Spleen (tissue), 11 donors: ENCODE measurements at regions not wholly inside any gene's neighbourhood (a gene's known extent, or its start where the extent isn't known, plus 50 kb on each side); places are given as distances from the start of the nearest gene placed in this dataset.

Experiments used
- DNase-seq: peaks from one replicate; pipeline ENCODE4 v3.0.0-alpha.2; 2020
- H3K27ac ChIP-seq, 8 donors: fragments of 200-600 bp; sonication (generic) in 7 of 8; 1 replicate in 4 of 8; 2 replicates in 4 of 8; pipeline versions ENCODE4 v1.5.0 to v1.8.0; 2016 to 2021; ENCODE audit warnings: inconsistent platforms in 4 of 8, mild to moderate bottlenecking in 4 of 8, moderate library complexity in 1 of 8
- H3K27me3 ChIP-seq, 7 donors: fragments of 200-600 bp; sonication (generic) in 6 of 7; replicated peaks in 1 of 7; 1 replicate in 4 of 7; 2 replicates in 3 of 7; pipeline versions ENCODE4 v1.5.0 to v1.8.0; 2016 to 2021; ENCODE audit warnings: inconsistent platforms in 3 of 7, mild to moderate bottlenecking in 1 of 7
- H3K36me3 ChIP-seq, 6 donors: fragments of 200-600 bp; sonication (generic) in 5 of 6; 1 replicate in 4 of 6; 2 replicates in 2 of 6; pipeline versions ENCODE4 v1.5.0 to v1.8.0; 2016 to 2021; ENCODE audit warnings: inconsistent platforms in 2 of 6
- H3K4me1 ChIP-seq, 6 donors: fragments of 200-600 bp; sonication (generic) in 5 of 6; 1 replicate in 3 of 6; 2 replicates in 3 of 6; pipeline versions ENCODE4 v1.5.0 to v1.8.0; 2016 to 2021; ENCODE audit warnings: inconsistent platforms in 3 of 6
- H3K4me3 ChIP-seq, 8 donors: fragments of 200-600 bp; sonication (generic) in 7 of 8; 1 replicate in 4 of 8; 2 replicates in 4 of 8; pipeline versions ENCODE4 v1.5.0 to v1.8.0; 2016 to 2021; ENCODE audit warnings: inconsistent platforms in 4 of 8, mild to moderate bottlenecking in 4 of 8, moderate library complexity in 2 of 8
- H3K9me3 ChIP-seq, 8 donors: fragments of 200-600 bp; sonication (generic) in 7 of 8; 1 replicate in 4 of 8; 2 replicates in 4 of 8; pipeline versions ENCODE4 v1.5.0 to v1.8.0; 2016 to 2021; ENCODE audit warnings: inconsistent platforms in 4 of 8
- POLR2A ChIP-seq, 3 donors: fragments of 450-650 bp; IDR thresholded peaks; one replicate each; pipeline ENCODE4 v1.5.1; 2017; ENCODE audit warnings: antibody characterized with exemption in 3 of 3, mild to moderate bottlenecking in 1 of 3
- POLR2AphosphoS5 ChIP-seq, 3 donors: sonication (generic); formaldehyde crosslinking; IDR thresholded peaks; one replicate each; pipeline ENCODE4 v1.5.1; 2017; ENCODE audit warnings: antibody characterized with exemption in 3 of 3
- WGBS, 5 donors: extraction: QIAGEN DNeasy Blood & Tissue Kit in 3 of 5; methylation state at CpG; one replicate each; pipeline versions ENCODE4 v1.1.5 to v1.1.7; 2013 to 2018; 5-methylcytosine and 5-hydroxymethylcytosine counted together
- intact Hi-C: fragments of 100-400 bp; cut with DNase I; formaldehyde crosslinking; loops from one replicate; pipeline ENCODE4 v1.15.0; 2023; ENCODE audit warnings: low total_unique reads
- TF ChIP-seq, protein P1 (sequence below), 11 experiments: fragments of 200-600 bp in 7 of 11; fragments of 450-650 bp in 4 of 11; sonication (generic) in 4 of 11; IDR thresholded peaks in 8 of 11; conservative IDR thresholded peaks in 3 of 11; 1 replicate in 7 of 11; 2 replicates in 4 of 11; pipeline versions ENCODE4 v1.4.0 to v1.8.0; 2016 to 2021; ENCODE audit warnings: antibody characterized with exemption in 11 of 11, inconsistent platforms in 4 of 11, mild to moderate bottlenecking in 1 of 11
- donor health status: healthy with polysubstance abuse.
- donor health status: DM: no; HTN: no; CAD: no; lungs with moderate emphysema.
- donor health status: DM: no; HTN: no; CAD: no.
- donor health status: Bipolar disorder and iron deficiency.
- donor health status: healthy.
- donor health status: DM: no; HTN: no; CAD: no.
- donor health status: DM: yes; HTN: yes; CAD: no.

DNA sequence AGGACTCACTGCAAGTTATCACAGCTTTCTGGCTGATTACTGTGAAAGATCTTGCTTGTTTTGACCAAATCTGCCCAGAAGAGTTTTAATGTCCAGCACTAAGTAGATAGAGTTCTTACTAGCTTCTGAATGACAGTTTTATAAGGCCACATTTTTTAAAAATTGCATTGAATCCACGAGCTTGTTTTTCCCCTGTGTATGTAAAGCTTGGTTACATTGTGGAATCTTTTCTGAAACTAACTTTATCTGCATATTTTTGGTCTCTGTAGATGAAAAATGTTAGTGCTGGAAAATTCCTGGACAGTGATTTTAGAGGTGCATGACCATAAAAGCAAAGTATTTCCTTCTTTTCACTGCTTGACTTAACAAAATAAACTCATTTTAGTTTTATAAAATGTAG, 650.3 kb upstream of the FAM241A start:
- no peak overlapping the region for H3K4me3 ChIP-seq
- H3K4me1 ChIP-seq = no peaks in the 10 kb centered on the region
- 29 to 43% (median 32%) methylated on average over 1 of the region's 1 CpG for WGBS, 5 donors
- no peak overlapping the region for H3K27ac ChIP-seq
- H3K36me3 ChIP-seq = no peaks in the 10 kb centered on the region
- H3K27me3 ChIP-seq = no peaks in the 10 kb centered on the region
- H3K9me3 ChIP-seq = no peaks in the 10 kb centered on the region
- intact Hi-C loops = no loop called here
- TF ChIP-seq, protein P1, sequence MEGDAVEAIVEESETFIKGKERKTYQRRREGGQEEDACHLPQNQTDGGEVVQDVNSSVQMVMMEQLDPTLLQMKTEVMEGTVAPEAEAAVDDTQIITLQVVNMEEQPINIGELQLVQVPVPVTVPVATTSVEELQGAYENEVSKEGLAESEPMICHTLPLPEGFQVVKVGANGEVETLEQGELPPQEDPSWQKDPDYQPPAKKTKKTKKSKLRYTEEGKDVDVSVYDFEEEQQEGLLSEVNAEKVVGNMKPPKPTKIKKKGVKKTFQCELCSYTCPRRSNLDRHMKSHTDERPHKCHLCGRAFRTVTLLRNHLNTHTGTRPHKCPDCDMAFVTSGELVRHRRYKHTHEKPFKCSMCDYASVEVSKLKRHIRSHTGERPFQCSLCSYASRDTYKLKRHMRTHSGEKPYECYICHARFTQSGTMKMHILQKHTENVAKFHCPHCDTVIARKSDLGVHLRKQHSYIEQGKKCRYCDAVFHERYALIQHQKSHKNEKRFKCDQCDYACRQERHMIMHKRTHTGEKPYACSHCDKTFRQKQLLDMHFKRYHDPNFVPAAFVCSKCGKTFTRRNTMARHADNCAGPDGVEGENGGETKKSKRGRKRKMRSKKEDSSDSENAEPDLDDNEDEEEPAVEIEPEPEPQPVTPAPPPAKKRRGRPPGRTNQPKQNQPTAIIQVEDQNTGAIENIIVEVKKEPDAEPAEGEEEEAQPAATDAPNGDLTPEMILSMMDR (IDR thresholded peaks at IDR 0.05 in 8 of 11, conservative IDR thresholded peaks at IDR 0.05 in 3 of 11) = no peak
- TF ChIP-seq POLR2AphosphoS5 (IDR thresholded peaks at IDR 0.05) = no peak
- TF ChIP-seq POLR2A (IDR thresholded peaks at IDR 0.05) = no peak
- DNase-seq = no peak

DNA sequence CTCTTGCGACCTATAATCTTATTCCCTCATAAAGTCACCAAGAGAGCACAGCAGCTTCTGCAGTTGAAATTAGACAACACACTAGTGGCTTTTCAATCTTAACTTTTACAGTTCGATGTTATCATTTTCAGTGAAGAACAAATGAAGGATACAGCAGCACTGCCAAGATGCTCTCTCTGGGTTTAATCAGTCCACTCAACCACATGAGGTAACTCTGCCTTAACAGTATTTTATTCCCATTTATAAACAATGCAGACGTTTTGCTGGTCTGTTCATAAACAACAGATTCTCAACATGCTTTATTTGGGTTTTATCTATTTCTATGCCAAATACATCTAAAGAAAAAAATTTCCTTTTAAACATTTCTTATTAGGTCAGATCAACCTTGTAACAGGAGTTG, 646.0 kb upstream of the FAM241A start:
- Histone ChIP-seq H3K36me3 (no peaks in the 10 kb centered on the region), H3K27me3 (no peaks in the 10 kb centered on the region), H3K4me3 (no peak overlapping the region), H3K4me1 (no peaks in the 10 kb centered on the region), H3K27ac (no peak overlapping the region), H3K9me3 (no peaks in the 10 kb centered on the region)
- WGBS, 5 donors = 59 to 81% (median 69%) methylated on average over 3 of the region's 3 CpGs
- TF ChIP-seq, protein P1 (IDR thresholded peaks at IDR 0.05 in 8 of 11, conservative IDR thresholded peaks at IDR 0.05 in 3 of 11) = no peak
- no peak for TF ChIP-seq POLR2A (IDR thresholded peaks at IDR 0.05)
- no peak for TF ChIP-seq POLR2AphosphoS5 (IDR thresholded peaks at IDR 0.05)
- DNase-seq = no peak
- intact Hi-C loops = no loop called here

DNA sequence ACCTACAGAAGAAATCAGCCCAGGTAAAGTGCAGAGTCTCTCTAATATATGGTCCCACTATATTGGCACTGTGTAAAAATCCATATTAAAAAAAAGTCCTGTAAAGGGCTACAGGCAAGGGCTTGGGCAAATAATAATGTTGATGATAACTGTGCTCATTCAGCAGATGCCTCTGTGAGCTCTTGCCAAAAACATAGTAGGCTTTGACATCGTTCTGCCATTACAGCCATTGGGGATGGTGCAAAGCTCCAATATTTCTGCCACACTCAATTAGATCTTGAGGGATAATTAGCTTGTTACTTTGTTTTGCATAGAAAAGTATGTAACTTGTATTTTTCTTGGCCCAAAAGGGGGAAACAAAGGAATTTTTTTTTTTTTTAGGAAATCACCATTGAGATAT, 645.5 kb upstream of the FAM241A start:
- WGBS, 5 donors = 63 to 95% (median 87%) methylated on average over 1 of the region's 1 CpG
- Histone ChIP-seq H3K27me3 (no peaks in the 10 kb centered on the region), H3K4me3 (no peak overlapping the region), H3K27ac (no peak overlapping the region), H3K36me3 (no peaks in the 10 kb centered on the region), H3K9me3 (no peaks in the 10 kb centered on the region), H3K4me1 (no peaks in the 10 kb centered on the region)
- intact Hi-C loops = no loop called here
- DNase-seq = no peak
- TF ChIP-seq, protein P1 (IDR thresholded peaks at IDR 0.05 in 8 of 11, conservative IDR thresholded peaks at IDR 0.05 in 3 of 11) = no peak
- no peak for TF ChIP-seq POLR2A (IDR thresholded peaks at IDR 0.05)
- TF ChIP-seq POLR2AphosphoS5 (IDR thresholded peaks at IDR 0.05) = no peak

DNA sequence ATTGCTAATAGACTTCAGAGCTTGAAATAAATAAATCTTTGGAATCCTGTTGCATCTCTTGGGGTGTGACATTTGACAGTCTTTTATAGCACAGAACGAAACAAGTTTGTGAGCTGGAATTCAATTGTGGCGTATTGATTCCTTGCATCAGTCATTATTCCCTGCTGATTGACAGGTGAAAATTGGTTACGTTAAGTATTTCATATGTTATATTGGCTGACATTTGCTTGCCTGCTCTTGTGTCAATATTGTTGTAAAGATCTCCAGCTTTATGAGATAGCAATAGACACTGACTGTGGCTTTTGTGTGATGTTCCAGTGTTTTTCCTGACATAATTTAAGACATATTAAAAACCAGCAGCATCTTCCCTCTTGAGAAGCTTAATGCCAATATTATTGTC, 644.4 kb upstream of the FAM241A start:
- TF ChIP-seq POLR2A (IDR thresholded peaks at IDR 0.05) = no peak
- TF ChIP-seq, protein P1 (IDR thresholded peaks at IDR 0.05 in 8 of 11, conservative IDR thresholded peaks at IDR 0.05 in 3 of 11) = no peak
- TF ChIP-seq POLR2AphosphoS5 (IDR thresholded peaks at IDR 0.05) = no peak
- Histone ChIP-seq H3K27ac (no peak overlapping the region), H3K9me3 (no peaks in the 10 kb centered on the region), H3K27me3 (no peaks in the 10 kb centered on the region), H3K4me1 (no peaks in the 10 kb centered on the region), H3K36me3 (no peaks in the 10 kb centered on the region), H3K4me3 (no peak overlapping the region)
- intact Hi-C loops = no loop called here
- WGBS, 5 donors = 71 to 92% (median 84%) methylated on average over 3 of the region's 3 CpGs
- DNase-seq = no peak
